GM21390 (cell line): ENCODE measurements at regions not wholly inside any gene's neighbourhood (a gene's known extent, or its start where the extent isn't known, plus 50 kb on each side); places are given as distances from the start of the nearest gene placed in this dataset.
"Not testable (repeated sequence)": the region's sequence is repeated elsewhere in the genome, so short reads cannot be mapped to it uniquely, and the experiment has no call there.

Source experiments
- ATAC-seq: cut with Tn5 transposase; IDR thresholded peaks from one replicate; pipeline ENCODE4 v1.9.1; 2021; ENCODE audit not compliant: unreplicated experiment

DNA sequence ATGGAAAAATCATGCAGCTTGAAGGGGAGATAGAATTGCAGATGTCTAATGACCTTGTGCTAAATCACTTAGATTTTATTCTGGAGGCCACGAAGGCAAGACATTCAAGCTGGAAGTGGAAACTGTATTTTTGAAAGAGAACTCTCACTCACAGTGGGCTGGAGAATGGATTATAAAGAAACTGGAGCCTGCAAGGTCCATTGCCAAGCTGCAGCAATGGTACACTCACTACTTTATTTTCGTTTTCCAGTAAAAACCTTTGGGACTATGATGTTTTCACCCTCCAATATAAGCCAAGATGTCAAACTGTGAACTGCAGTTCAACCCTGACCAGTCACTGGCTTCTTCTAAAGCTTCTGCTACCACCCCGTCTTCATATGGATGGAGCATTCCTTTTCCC lies 62.0 kb downstream of the SKIDA1 start:
- no peak for ATAC-seq

DNA sequence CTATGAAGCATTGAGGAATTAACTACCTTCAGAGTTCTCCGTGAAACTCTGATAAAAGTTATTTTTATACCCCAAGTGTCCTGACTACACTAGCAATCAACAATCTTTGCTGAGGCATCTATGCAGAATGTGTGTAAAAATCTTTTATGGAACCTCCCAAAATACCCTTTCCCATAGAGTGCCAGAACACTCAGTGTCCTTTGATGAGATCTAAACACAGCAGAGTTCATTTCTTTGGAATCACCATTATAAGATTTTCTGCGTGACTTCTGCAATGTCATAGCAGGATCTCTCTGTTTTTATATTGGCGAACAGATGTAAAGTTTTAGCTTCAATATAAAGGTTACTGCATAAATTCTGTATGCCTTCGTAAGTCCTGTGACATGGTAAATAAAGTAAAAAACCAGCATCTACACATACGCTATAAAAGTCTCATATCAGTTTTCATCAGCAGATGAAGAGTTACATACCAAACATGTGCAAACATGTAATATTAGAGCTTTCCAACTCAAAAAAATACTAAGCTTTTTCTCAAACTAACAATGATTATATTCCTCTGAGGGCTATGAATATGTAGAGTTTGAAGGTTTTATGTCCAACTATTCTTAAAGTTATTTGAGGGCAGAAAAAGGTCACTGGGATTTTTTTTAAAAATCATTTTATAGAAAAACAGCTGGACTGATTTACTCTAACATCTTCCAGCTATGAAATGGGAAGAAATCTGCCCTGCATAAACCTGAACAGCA lies 67.2 kb downstream of the SKIDA1 start:
- ATAC-seq: no peak

DNA sequence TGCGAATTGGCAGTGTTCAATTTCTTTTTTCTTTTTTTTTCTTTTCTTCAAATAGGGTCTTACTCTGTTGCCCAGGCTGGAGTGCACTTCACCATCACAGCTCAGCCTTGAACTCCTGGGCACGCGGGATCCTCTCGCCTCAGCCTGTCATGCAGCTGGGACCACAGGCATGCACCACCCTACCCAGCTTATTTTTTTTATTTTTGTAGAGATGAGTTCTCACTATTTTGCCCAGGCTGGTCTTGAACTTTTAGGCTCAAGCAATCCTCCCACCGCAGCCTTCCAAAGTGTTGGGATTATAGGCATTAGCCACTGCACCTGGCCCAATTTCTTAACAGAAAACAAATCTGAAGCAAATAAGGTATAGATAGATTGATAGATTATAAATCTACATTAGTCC lies 69.3 kb downstream of the SKIDA1 start:
- ATAC-seq: no peak

DNA sequence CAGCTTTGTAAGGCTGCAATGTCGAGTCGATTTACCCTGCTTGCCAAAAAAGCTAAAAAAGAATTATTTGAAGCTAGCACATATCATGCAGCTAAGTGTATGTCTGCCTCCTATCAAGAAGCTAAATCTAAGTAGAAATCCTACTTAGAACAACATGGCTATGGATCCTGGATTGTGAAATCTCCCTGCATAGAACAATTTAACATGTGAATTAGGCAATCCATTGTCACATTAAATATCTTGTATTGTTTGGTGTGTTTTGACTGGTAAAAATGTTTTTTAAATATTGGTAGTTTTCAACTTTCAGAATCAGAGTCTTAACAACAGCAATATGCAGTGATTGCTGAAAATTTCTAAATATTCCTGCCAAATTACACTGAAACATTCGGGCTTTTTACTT lies 73.3 kb downstream of the SKIDA1 start:
- no peak for ATAC-seq

DNA sequence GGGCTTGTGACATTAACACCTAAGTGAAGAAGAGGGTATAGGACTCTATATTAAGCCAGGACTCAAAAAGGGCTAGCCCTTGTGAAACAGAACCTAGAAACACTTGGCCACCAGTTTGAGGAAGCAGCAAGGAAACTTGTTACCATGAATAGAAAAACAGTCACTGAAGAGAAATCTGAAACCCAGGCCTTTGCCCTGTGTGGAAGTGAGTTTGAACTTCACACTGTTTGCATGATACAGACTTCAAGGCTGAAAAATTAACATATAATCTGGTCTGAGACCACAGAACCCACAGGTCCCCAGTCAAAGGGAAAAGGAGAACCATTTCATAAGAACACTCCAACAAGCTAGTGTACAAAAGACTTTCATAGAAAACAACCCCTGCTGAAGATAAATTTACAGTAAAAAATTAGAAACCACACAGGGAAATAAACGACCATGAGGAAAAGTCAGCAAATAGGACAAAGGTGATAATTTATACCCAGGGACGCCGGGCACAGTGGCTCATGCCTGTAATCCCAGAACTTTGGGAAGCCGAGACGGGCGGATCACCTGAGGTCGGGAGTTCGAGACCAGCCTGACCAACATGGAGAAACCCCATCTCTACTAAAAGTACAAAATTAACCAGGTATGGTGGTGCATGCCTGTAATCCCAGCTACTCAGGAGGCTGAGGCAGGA lies 76.1 kb downstream of the SKIDA1 start:
- peak; percentile 88 for ATAC-seq

DNA sequence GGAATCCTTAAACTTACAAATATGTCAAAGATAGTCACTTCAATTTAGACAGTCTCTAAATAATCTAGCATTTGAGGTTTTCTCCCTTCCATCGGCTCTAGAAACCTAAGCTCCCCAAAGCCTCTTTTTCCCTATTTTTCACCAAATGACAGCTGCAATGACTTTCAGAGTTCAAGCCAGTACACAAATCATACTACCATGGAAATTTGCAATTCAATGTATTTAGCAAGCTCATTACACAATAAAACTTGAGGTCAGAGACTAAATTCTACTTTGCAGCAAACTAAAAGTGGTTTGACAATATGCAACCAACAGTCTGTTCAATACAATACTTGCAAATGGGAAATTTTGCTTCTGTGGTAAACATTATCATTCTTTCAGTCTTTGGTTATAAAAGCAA lies 80.3 kb downstream of the SKIDA1 start:
- no peak for ATAC-seq

DNA sequence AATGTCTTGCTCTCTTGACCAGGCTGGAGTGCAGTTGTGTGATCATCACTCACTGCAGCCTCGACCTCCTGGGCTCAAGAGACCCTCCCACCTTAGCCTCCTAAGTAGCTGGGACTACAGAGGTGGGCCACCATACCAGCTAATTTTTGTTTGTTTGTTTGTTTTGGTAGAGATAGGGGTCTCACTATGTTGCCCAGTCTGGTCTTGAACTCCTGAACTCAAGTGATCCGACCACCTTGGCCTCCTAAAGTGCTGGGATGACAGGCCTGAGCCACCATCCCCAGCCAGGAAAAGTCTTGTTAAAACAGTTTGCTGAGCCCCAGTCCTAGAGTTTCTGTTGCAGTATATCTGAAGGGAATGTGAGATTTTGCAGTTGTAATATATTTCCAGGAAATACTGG lies 83.9 kb downstream of the SKIDA1 start:
- ATAC-seq: no peak

DNA sequence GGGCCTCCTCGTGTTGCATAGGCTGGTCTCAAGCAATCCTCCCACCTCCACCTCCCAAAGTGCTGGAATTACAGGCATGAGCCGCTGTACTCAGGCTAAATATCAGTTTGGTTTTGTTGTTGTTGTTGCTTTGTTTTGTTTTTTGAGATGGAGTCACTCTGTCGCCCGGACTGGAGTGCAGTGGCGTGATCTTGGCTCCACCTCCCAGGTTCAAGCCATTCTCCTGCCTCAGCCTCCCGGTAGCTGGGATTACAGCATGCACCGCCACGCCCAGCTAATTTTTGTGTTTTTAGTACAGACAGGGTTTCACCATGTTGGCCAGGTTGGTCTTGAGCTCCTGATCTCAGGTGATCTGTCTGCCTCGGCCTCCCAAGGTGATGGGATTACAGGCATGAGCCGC lies 86.6 kb downstream of the SKIDA1 start:
- not testable (repeated sequence) for ATAC-seq

DNA sequence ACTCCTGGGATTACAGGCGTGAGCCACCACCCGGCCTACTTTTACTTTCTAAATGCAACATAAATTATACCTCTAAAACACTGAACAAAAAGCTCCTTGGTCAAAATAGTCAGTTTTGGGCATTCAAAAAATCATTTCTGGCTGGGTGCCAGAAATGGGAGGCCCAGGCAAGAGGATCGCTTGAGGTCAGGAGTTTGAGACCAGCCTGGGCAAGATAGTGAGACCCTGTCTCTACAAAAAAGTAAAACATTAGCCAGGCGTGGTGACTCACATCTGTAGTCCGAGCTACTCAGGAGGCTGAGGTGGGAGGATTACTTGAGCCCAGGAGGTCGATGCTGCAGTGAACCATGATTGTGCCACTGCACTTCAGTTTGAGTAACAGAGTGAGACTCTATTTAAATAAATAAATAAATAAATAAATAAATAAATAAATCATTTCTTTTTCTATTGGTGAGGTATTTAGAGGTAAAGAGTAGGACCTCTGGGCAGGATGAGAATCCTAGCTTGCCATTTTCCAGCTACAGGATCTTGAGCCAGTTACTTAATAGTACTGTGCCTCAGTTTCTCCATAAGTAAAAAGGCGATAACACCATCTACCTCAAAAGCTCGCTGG lies 87.6 kb downstream of the SKIDA1 start:
- no peak for ATAC-seq

DNA sequence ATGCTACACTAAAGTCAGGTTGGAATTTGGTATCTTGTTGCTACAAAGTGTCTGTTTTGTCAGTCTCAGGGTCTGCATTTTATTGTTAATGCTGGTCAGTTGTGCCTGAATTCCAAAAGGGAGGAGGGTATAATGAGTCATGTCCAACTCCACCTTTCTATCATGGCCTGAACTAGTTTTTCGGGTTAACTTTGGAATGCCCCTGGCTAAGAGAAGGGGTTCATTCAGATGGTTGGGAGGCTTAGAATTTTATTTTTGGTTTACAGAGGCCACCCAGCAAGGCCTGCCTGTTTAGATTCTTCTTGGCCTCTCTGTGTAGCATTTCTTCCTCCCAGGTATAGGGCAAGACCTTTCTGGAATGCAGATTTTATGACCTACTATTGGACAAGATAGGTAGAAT lies 93.2 kb downstream of the SKIDA1 start:
- ATAC-seq: no peak

DNA sequence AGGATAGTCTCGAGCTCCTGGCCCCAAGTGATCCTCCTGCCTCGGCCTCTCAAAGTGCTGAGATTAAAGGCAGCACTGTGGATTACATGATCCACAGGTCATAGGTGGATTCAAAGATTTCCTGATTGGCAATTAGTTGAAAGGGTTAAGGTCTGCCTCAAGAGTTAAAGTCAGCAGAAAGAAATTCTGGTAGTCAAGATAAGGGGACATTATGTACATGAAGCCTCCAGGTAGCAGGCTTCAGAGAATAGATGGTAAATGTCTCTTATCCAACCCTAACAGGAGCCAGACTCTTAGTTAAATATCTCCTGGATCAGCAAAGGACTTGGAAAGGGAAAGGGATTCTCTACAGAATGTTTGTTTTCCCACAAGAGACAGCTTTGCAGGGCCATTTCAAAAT lies 93.7 kb downstream of the SKIDA1 start:
- no peak for ATAC-seq

DNA sequence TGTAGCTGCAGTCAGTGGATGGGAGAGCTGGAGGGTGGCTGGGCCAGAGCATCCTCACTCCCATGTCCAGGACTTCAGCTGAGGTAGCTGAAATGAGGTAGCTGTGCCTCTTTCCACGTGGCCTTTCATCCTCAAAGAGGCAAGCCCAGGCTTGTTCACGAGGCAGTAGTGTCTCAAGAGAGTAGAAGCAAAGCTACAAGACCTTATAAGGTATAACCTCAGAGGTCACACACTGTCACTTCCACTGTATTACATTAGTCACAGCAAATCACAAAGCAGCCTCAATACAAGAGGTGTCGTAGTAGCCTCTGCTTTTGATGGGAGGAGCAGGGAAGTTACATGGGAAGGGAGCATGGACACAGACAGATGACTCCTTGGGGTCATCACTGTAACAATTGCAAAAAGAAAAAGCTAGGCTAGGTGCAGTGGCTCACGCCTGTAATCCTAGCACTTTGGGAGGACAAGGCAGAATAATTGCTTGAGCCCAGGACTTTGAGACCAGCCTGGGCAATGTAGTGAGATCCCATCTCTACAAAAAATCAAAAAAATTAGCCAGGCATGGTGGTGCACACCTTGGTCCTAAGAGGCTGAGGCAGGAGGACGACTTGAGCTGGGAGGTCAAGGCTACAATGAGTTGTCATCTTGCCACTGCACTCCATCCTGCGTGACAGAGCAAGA lies 97.5 kb downstream of the SKIDA1 start:
- no peak for ATAC-seq

DNA sequence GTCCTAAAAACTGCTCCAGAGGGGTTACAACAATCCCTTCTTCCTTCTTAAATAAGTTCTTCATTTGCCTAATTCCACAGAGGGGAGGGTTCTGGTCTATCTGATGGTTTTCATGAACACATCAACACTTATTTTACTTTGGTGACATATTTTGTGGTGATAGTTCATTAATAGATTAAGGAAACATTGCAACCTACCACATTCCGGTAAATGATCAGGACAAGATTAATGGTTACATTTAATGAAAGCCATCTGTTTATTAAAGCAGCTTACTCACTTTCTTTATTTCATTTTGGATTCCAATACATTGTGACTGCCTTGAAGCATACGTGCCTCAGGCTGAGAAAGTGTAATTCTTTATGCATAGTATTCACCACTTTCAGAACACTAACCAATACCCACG lies 101.0 kb downstream of the SKIDA1 start:
- no peak for ATAC-seq

DNA sequence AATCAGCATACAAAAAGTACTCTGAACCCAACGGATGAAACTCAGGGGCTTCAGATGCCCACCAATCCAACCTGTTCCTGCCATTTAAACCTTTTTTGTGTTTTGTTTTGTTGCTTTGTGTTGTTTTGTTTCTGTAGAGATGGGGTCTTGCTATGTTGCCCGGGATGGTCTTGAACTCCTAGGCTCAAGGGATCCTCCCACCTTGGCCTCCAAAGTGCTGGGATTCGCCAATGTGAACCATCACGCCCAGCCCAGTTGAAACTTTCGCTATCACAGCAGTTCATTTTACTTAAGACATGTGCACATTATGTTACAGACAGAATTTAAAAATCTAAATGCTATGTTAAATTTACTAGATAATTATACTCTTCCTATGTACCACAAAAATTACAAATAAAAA lies 101.6 kb downstream of the SKIDA1 start:
- no peak for ATAC-seq

DNA sequence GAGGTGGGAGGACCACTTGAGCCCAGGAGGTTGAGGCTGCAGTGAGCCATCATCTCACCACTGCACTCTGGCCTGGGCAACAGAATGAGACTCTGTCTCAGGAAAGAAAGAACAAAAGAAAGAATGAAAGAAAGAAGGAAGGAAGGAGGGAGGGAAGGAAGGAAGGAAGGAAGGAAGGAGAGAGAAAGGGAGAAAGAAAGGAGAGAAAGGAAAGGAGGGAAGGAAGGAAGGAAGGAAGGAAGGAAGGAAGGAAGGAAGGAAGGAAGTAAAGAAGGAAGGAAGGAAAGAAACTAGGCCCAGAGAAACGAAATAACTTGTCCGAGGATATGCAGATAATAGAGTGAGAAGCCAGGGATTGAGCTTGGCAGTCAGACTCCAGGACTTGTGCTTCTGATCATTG lies 102.1 kb downstream of the SKIDA1 start:
- no peak for ATAC-seq

DNA sequence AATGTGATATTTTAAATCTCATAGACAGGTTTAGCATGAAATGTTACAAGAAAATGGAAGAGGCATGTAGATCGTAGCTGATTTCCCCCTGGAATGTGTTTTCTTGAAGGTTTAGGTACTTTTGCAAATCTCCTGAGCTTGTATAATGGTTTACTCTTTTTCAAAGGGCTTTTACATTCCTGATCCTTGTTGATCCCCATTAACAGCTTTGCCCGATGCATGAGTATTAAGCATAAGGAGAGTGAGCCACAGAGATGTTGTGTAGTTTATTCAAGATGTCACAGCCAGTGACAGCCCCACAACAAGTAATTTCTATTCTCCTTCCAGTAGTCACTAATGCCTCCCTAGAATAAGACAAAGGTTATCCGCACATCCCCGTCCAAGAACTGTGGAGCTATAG lies 103.7 kb downstream of the SKIDA1 start:
- ATAC-seq: no peak

DNA sequence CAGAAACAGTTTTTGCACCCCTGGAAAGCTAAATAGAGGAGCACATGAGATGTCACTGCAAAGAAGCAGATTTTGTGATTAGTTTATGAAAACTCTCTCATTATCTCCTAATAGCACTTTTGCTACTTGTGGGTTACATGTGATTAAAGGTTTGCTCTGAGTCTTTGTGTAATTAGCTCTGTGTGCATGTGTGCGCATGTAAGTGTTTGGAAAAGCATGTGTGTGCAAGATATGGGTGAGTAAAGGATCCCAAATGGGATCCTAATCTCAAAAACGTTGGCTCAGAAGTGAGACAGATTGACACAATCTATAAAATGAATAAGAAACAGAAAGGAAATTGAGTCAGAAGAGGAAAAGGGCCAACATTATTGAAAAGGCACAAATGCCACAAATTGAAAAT lies 104.5 kb downstream of the SKIDA1 start:
- ATAC-seq: no peak

DNA sequence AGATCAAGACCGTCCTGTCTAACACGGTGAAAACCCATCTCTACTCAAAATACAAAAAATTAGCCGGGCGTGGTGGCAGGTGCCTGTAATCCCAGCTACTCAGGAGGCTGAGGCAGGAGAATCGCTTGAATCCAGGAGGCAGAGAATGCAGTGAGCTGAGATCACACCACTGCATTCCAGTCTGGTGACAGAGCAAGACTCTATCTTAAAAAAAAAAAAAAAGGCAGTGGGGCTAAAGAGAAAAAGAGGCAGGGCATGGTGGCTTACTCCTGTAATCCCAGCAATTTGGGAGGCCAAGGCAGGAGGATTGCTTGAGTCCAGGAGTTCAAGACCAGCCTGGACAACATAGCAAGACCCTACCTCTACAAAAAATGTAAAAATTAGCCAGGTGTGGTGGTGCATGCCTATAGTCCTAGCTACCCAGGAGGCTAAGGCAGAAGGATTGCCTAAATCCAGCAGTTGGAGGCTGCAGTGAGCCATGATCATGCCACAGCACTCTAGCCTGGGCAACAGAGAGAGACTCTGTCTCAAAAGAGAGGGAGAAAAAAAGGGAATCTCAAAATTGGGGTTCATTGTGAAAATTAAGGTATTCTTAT lies 106.4 kb downstream of the SKIDA1 start:
- not testable (repeated sequence) for ATAC-seq

DNA sequence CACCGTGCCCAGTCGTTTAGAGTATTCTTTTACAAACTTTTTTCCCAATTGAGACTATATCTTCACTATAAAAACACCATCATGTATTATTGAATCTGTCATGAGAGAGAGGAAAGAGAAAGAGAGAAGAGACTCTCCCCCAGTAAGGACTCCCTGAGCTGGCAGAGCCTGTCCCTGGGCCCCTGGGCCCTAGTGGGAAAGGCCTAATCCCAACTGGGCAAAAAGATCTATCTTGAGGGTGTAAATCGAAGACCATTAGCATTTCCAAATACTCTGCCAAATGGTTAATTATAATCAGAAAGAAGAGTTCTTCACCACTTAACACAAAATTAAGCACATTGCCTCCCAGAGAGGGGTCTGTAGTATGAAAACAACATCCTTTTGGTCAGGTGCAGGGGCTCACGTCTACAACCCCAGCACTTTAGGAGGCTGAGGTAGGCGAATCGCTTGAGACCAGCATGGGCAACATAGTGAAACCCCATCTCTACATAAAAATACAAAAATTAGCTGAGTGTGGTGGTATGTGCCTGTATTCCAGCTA lies 108.2 kb downstream of the SKIDA1 start:
- no peak for ATAC-seq

DNA sequence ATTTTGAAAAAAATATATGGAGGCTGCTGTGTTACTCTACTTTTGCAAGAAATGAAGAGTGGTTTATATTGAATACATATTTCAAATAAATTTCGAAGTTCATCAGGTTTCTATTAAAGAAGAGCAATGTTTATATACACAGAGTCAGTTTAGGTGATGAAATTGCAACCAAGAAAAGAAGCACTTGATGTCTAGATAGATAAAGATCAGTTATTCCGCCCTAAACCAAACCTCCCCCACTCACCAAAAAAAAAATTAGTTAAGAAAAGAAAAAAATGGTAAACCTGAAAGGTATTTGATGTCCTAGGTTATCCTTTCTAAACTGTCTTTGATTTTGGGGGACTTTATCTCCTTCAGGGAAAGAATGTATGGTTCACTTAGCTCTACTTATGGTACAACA lies 111.8 kb downstream of the SKIDA1 start:
- no peak for ATAC-seq

DNA sequence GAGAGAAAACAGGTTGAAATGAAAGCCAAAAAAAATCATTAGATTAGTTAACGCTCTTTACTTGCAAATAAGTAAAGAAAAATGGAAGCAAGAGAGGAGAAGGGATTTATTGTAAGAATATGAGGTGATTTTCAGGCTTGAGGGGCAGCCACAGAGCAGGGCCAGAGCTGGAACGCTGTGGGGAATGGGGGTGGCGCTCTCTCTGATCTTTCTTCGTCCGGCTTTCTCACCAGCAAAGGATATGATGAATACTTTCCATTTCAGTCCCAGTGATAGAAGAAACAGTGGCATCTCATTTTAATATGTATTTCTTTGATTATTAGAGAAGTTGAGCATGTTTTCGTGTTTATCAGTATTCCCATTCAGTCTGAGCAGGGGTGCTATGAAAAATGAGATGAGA lies 112.2 kb downstream of the SKIDA1 start:
- ATAC-seq: no peak
